GM18498 (cell line): ENCODE measurements at regions not wholly inside any gene's neighbourhood (a gene's known extent, or its start where the extent isn't known, plus 50 kb on each side); places are given as distances from the start of the nearest gene placed in this dataset.

ENCODE experiments used
- ATAC-seq: cut with Tn5 transposase; IDR thresholded peaks from one replicate; pipeline ENCODE4 v1.9.1; 2021; ENCODE audit warnings: mild to moderate bottlenecking, moderate library complexity; ENCODE audit not compliant: unreplicated experiment

GRCh38 chr2:9137379-9138150 lies 69.0 kb upstream of the ASAP2 start:
- no peak for ATAC-seq

- ATAC-seq, result no peak
Measured at GRCh38 chr2:9135822-9136558, 70.6 kb upstream of the ASAP2 start.

GRCh38 chr2:9127316-9127715 lies 79.3 kb upstream of the ASAP2 start:
- ATAC-seq, result no peak

DNA sequence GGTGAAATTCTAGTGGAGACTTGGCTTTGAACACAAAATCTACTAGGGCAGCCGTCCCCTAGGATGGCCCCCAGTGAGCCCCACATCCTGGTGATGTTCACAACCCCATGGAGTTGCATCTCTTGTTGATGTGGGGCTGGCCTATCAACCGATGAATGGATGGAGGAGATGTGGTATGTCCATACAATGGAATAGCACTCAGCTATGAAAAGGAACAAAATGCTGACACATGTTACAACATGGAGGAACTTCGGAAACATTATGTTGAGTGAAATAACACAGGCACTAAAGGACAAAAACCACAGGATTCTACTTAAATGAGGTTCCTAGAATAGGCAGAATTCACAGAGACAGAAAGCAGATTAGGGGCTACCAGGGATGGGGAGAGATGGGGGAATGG lies 80.1 kb upstream of the ASAP2 start:
- no peak for ATAC-seq

- ATAC-seq, result no peak
Measured at GRCh38 chr2:9124231-9124741, 82.3 kb upstream of the ASAP2 start.

GRCh38 chr2:9123069-9123468 lies 83.5 kb upstream of the ASAP2 start:
- no peak for ATAC-seq

DNA sequence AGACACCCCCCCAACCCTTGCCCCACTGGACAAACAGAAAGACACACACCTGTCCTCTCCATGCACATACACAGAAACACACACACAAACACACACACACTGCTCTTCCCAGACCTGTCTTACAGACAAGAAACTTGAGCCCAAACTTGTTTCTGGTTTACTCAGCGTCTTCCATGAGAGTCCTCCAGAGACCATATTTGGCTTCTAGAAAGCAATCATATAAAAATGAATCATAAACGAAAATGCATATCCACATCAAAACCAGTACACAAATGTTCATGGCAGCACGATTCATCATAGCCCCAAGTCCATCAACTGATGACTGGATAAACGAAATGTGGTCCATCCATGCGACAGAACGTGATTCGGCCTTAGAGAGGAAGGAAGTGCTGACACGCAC lies 84.2 kb upstream of the ASAP2 start:
- ATAC-seq, result no peak

DNA sequence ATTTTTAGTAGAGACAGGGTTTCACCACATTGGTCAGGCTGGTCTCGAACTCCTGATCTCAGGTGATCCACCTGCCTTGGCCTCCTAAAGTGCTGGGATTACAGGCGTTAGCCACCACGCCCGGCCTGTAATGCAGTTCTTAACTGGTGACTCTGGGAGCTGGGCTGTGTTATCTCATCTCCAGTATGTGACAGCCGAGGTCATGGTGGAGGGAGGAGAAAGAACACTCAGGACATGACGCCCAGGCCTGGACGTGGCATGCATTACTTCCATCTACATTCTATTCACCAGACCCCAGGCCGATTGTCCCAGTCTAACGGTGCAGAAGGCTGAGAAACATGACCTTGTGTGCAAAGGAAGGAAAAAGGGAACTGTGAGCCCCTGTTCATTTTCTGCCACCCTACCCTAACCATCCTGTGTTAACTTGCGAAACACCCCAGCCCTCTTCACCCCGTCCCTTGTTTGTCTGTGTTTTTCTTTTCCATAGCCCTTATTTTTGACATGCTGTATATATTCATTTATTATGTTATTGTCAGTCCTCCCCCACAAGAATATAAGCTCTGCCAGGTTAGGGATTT lies 88.1 kb upstream of the ASAP2 start:
- no peak for ATAC-seq

DNA sequence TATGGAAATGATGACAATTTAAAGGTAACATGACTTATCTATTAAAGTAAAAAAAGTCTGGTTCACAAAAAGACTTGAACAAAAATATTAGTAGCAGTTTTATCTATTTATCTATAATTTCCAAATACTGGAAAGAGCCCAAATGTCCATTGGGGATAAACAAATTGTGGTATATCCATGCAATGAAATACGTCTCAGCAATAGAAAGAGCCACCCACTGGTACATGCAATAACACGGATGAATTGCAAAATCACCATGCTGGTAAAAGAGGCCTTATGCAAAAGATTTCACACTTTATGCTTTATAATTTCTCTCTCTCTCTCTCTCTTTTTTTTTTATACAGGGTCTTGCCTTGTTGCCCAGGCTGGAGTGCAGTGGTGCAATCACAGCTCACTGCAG lies 91.4 kb upstream of the ASAP2 start:
- no peak for ATAC-seq

GRCh38 chr2:9114458-9114857 lies 92.2 kb upstream of the ASAP2 start:
- ATAC-seq, result no peak

GRCh38 chr2:9113916-9114315 lies 92.7 kb upstream of the ASAP2 start:
- no peak for ATAC-seq

- ATAC-seq, result no peak
Measured at GRCh38 chr2:9113262-9113661, 93.3 kb upstream of the ASAP2 start.

DNA sequence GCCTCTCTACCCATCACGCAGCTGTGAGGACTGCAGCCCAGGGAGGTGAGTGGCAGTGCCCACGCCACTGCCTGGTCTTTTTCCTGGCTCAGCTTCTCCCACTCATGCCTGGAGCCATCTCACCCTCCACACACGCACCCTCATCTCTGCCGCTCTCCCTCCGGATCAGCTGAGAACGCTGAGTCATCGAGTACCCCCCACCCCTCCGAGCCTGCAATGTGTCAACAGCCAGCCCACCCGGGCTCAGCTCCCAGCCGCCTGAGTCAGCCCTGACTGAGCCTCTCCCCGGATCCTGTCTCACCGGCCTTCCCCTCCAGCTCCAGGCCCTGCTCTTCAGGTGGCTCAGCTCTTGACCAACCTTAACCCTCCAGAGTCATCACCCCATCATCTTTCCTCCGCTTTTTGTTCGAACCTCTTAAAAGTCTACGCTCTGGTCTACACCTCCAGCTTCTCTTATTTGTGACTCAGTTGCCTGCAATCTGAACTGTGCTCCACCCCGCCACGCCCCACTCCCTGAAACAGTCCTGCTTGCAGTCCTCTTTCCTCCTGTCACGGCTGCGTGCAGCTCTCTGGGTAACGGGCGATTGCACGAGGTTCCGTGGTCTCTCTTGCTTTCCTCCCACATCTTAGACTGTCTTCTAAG lies 94.4 kb upstream of the ASAP2 start:
- ATAC-seq, result no peak

- ATAC-seq, result no peak
Measured at GRCh38 chr2:9110893-9111569, 95.6 kb upstream of the ASAP2 start.

DNA sequence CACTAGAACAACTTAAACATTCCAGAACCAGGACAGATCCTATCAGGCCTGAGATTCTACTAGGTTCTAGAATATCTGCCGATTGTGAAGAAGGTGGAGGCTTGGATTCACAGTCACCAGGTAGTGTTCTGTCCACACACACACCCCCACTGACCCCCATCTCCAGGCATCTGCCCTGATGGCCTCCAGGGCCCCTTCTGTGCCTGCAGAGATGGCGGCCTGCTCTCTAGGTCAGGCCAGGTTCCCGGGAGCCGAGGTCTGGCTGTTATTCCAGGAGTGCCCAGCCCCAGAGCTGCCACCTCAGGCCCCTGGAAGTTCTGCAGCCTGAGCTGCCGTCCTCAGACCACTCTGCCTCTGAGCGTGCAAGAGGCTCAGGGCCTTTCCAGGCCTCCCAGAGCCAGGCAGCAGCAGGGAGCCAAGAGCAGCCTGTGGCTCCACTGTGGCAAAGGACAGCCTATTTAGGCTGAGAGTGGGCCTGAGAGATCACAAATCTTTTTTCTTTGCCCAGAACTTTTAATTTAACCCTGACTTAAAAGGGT lies 96.2 kb upstream of the ASAP2 start:
- no peak for ATAC-seq

GRCh38 chr2:9109871-9110270 lies 96.7 kb upstream of the ASAP2 start:
- ATAC-seq, result no peak

DNA sequence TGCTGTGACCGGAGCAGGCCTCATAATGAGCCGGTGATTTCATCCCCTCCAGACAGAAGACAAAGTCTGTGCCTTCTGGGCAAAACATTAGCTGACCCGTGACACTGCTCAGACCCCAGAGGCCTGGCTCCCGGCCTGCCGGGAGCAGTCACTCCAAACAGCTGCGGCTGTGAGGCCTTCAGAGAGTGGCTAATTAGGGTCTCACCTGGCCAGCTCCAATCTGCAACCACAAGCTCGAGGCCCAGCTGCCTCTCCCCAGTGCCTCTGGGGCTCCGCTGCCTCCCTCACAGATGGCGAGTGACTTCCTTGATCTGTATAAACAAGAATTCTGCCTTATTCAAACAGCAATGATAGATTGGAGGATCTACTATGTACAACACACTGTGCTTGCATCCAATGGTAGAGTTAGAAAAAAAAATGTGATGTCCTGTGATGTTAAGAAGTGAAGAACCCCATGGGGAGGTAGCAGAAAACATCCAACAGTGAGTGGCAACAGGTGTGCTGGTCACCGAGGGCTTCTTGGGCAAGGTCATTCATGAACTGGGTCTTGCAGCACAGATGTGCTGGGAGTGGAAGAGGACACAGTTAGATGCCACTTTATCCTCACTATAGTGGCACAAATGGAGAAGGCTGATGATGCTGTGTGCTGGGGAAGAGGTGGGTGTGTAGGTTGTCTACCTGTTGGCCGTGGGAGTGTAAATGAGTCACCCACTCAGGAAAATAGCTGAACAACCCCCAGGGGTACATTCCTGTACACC lies 98.2 kb upstream of the ASAP2 start:
- no peak for ATAC-seq

GRCh38 chr2:9107168-9108025 lies 99.2 kb upstream of the ASAP2 start:
- no peak for ATAC-seq
